Germinal center (tissue), 1 donor: ENCODE measurements at regions not wholly inside any gene's neighbourhood (a gene's known extent, or its start where the extent isn't known, plus 50 kb on each side); places are given as distances from the start of the nearest gene placed in this dataset.

Experiments used
- DNase-seq: peaks from one replicate; pipeline ENCODE4 v3.0.0; 2012; ENCODE audit warnings: mixed read lengths, low spot score

DNA sequence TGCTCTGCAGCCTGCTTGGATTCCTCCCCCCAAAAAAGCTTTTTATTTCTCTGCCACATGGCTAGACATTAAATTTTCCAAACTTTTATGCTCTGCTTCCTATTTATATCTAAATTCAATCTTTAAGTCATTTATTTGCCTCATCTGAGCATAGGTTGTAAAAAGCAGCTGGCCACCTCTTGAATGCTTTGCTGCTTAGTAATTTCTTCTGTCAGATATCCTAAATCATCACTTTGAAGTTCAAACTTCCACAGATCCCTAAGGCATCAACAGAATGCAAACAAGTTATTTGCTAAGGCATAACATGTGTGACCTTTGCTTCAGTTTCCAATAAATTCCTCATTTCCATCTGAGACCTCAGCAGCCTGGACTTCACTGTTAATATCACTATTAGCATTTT, 209.6 kb downstream of the FSCB start:
- DNase-seq: no peak

DNA sequence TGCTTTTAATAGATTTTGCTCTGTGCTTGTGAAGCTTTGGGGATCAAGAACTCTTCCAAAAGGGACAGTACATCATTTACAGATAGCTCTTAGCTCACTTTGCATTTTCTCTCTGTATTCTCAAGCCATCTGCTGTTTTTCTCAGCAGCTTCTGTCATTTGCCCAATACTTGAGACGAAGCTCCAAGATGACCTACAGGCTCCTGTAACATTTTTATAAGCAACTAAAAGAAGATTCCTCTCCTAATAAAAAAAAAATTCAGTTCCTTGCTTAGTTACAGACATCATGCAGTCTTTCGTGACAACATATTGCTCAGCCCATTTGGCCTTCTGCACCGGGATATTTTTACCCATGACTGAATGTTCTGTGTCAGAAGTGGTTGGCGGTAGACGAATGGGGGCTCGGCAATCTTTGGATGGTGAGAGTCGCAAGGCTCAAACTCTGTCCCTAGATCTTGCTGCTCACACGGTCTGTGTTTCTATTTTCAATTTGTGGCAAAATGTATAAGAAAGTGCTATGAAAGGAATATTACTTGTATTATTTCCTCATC, 215.6 kb downstream of the FSCB start:
- DNase-seq: no peak

DNA sequence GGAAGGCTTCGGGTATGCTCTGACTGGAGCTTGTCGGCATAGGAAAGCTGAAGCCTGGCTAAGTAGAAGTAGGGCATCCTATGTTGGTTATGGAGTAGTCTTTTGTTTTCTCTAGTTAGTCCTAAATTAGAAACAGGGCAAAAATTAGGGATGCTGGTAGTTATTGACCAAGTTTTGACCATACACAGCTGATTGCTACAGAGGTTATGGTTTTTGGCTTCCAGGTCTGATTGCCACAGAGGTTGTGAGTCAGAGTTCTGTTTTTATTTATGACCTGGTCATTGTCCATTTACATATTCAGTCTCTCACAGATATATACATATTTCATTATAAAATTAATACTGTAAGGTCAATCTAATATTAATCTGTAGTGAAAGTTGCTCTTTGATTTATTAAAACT, 219.2 kb downstream of the FSCB start:
- DNase-seq: no peak

DNA sequence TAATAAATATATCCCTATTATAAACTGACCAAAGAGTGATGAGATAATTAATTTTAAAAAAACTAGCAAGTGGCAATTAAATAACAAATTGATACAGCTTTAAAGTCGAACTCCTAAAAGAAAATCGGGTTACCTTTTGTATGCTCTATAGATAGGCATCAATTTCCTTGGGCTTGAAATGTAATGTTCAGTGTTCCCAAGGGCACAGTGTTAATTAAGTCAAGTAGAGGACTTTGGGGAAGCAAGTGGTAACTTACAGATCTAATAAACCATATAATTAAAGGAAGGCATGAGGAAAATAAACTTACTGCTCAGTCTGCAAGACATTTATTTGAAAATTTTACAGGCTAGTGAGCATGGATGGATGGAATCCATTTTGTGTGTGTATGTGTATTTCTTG, 220.9 kb downstream of the FSCB start:
- no peak for DNase-seq

DNA sequence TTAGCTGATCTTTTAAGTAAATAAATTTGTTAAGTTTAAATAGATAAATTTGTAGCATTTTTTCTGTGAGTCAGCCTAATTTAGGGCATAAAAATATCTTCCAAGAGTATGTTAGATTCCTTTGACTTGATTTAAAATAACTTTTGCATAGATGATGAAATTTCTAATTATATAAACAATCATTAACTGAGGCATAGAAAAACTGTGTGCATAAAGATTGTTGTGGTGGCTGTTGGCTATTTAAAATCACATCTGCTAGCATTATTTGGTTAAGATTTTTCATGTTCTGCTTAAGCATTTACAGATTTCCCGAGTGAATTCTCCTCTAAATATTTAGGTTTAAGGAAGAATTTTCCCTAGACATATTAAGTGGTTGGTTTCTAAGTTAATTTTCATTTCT, 223.2 kb downstream of the FSCB start:
- no peak for DNase-seq

DNA sequence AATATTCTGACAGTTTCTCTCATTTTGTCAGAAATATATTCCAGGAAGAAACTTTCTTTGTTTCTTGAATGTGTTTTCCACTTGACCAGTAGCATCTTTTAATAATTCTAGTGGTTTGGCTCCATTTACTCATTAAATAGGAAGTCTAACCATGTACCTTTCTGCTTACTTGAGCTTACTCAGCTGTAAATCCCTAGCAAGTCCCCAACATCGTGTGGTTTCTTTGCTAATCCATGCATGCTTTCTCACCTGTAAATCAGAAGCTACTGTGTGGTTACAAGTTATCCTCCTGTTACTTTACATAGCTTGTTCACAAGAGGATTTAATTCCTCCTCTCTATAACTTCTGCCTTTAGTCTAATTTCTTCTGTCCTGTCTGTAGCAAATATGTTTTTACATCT, 227.7 kb downstream of the FSCB start:
- DNase-seq: no peak

DNA sequence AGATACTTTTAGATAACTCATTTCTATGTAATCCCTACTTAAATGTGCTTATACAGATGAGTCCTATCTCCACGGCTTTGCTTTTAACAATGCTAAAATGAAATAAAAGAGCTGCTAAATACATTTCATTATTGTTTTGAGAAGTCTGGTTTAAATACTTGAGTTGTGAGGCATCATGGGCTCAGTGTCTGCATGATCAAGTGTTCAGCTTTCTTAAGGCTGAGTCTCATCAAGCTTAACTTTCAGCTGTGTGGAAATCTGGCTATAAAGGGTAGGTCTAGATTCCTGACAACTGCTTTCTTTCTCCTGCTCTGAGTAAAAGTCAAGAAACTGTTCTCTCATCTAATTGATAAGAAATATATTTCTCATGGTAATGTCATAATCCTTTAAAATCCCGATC, 235.4 kb downstream of the FSCB start:
- no peak for DNase-seq

DNA sequence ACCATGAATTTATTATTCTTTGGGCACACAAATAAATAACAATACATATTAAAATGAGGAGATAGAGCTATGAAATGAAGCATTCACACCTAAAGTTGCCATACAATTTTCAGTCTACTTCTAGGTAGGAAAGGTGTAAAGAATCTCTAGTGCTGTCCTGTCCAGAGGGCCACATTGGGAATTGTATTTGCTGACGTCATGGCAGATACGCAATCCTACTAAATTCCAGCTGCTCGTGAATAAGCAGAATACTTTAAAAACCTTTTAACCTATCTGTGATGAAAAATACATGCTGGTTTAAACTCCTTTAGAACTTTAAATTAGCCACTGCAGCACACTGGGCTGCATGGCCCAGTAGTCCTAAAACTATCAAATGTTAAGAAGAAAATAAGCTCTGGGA, 236.1 kb downstream of the FSCB start:
- no peak for DNase-seq

DNA sequence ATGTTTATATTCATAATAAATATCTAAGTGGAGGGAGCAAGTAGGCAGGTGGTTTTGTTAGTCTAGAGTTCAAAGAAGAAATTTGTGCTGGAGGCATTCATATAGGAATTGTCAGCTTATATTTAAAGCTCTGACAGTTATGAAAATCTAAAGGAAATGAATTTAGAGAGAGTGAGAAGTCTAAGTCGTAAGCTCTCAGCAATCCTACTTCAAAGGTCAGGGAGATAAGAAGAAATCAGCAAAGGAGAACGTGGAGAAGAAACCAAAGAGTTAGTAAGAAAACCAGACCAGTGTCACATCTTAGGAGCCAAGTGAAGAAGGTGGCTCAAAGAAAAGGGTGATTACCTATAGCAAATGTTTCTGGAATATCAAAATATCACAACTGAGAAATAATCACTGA, 241.8 kb downstream of the FSCB start:
- no peak for DNase-seq

DNA sequence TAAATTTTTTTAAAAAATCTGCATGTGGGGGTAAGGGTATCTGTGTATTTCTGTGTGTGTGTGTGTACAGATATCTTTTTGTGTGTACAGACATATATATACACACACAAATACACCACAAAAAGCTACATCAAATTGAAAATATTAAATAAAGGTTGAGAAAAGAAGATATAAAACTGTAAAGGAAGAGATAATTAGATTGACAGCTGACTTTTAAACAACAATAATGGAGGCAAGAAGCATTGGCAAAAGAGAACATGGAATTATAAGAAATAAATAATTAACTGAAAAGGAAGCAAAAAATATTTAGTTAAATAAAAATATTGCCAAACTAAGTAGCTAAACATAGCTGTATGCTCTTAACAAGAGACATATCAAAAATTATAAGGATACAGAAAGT, 291.4 kb downstream of the FSCB start:
- DNase-seq: no peak

DNA sequence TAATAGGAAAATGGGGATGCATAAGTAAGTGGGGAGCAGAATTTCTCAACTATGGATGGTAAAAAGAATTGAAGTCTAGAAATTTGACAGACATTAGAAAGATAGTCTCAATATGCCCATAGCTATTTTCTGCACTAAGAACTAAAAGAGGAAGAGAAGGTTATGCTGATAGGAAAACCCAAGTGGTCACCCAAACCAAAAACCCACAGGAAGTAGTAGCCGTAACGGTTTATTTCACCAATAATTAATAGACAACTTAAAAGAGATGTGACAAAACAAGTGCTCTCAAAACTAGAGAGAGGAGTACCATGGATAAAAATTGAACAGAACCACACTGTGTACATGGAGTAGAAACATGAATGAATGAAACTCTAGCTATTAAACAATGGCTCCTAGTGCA, 295.4 kb downstream of the FSCB start:
- DNase-seq: no peak

DNA sequence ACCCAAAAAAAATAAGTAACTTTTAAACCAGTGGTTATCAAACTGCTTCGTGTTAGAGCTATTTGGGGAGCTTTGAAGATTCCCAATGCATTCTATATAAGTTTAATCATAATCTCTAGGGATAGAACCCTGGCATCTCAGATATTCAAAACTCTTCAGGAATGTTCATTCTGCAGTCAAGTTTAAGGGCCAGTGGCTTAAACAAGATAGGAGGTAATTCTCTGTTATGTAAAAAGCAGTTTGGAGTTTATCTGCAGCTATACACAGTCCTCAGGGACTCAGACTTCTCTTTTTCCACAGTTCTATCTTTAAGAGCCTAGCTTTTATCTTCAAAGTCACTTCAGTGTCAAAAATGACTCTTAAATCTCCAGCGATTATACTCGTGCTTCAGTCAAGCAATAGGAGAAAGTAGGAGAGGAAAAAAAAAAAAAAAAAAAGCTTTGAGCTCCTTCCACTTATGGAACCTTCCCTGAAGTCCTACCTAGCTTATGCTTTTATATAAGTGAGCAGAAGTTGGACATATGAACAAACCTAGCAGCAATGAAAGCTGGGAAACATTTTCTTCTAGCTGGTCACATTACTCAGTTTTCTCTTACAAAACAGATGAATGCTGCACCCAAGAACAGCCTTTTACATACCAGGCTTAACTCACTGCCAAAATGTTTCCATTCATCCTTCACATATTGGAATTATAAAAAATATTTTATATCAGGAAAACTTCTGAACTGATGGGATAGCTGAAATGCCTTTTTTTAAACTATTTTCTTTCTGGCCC, 302.8 kb downstream of the FSCB start:
- no peak for DNase-seq

DNA sequence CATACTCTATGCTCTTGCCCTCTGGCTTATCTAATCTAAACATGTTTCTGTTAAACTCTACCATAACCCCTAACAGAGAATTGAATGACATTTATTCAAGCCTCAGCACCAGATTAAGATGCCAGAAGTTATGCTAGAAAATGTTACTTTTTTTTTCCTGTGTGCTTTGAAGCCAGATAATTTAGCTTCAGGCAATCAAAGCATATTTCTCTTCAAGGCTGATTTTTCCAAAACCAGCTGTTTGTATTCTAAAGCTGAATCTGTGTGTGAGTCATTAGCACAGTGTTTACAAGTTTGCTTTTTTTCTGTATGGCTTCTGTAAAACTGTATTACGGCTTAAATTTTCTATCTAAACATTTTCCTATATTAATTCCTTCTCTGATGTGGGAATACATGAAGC, 326.1 kb downstream of the FSCB start:
- DNase-seq: no peak

DNA sequence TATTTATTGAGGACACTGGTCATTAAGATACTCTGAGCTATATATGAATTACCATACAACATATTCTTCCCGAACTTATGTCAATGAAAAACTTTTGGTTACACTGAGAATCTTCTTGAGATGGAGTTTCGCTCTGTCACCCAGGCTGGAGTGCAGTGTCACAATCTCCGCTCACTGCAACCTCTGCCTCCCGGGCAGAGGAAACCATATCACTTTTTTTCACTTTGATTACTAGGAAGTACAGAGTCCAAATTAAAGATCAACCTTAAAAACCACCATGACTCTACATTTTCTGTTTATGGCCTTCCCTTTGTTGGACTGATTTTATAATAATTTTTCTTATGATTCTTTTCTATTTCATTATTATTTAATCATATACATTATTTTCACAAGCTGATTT, 336.5 kb downstream of the FSCB start:
- no peak for DNase-seq

DNA sequence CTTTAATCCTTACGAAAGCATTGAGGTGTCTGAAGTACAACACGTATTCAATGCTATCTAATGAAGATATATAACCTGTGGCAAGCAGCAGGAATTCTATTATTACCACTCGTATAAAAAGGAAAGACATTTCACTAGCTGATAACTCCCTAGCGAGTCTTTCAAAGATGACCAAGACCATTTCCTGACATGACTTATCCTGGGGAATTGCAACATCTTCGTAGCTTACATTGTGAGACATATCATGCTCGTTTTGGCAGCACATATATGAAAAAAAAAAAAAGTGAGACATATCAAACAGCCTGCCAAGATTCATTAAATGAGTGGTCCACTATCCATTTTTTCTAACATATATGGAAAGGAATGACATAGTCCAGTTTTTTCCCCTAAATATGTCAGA, 337.0 kb downstream of the FSCB start:
- no peak for DNase-seq

DNA sequence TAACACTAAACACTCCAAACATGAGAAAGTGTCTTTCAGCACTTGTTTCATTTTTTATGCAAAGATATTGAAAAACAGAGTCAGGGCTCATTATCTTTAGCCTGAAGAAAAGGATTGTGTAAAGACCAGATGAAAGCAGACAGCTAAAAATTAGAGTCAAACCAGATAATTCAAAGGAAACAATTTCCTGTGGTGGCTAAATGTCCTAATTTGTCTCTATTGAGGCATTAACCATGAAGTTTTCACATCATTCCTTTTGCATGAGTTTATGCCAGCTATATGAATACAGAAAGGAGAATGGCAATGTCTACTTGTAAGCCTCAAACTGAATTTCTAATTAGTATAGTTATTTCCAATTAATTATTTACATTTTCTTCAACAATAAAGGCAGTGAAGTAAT, 338.5 kb downstream of the FSCB start:
- no peak for DNase-seq

DNA sequence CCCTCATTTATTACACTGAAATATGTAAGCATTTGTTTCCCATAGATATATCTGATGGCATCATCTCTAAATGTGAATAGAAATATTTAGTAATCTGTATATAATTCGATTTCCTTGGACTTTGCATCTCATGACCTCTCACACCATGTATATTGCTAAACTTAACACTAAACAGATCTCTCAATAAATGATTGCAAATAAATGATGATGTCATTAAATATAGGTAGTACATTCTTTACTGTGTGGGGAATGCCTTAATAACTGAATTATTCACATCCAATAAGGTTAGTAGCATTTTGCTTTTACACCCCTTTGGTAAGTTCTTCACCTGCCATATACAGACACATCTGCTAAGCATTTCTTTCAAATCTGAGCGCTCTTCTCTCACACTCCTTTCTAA, 340.5 kb downstream of the FSCB start:
- DNase-seq: no peak

DNA sequence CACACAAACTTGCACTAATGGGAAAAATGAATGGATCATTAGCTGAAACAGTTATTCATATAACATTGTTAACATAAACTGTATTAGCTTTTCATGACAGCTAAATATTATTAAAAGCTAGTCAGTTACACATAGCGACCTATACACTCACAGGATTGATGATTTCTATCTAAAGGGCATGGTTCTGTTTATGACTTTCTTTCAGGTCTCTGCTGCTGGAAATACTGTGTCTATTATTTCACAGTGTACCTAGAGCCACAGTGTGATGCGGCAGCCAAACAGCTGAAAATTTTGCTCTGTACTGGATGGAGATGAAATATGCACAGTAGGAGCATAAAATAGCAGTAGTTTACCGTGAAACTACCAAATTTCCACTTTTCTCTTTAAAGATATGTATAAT, 341.1 kb downstream of the FSCB start:
- no peak for DNase-seq

DNA sequence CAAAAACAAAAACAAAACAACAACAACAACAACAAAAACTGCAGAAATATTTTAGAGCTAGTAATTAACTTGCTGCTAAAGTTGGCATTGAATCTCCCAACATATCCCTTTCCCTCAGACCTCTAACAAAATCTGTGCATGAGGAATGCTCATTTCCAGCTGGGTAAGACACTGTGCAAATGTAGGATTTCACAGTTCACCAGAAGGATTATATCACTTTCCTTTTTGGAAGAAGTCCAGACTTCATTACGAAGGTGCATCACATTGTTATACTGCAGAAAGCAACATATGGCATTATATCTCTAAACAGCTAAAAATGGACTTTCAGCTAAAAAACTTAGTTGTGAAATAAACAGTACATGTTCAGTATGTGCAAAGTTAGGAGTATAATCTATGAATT, 341.8 kb downstream of the FSCB start:
- DNase-seq: no peak

DNA sequence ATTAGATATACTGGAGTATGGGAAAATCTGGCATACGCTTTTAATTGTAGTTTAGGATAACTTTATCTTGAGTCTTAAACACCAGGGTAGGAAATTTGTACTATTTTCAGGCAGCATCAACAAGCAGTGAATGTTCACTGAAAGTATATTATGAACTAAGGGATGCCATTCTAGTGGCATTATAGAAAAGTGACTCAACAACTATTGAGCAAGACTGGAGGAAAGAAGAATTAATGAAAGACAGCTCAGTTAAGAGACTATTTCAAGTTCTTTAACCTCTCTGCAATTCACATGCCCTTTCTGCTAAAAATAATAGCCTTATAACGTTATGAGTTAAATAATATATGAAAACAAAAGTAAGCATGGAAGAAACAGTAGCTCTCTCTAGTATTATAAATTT, 343.1 kb downstream of the FSCB start:
- no peak for DNase-seq

DNA sequence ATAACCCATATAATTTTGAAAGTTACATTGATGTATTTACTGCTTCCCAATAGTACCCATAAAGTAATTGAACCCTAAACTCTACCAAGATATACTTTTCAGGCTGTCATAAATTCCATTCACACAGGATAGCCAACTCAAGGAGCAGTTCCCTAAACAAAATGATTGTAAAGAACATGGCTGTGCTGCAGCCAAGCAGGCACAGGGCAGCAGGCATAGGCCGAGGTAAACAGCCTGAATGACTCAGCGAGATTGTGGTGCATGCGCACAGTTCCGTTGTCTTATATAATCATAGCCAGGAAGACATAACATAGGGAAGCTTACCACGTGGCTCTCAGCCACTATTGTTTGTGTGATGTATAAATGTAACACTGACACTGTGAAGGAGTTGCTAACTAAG, 344.9 kb downstream of the FSCB start:
- no peak for DNase-seq

DNA sequence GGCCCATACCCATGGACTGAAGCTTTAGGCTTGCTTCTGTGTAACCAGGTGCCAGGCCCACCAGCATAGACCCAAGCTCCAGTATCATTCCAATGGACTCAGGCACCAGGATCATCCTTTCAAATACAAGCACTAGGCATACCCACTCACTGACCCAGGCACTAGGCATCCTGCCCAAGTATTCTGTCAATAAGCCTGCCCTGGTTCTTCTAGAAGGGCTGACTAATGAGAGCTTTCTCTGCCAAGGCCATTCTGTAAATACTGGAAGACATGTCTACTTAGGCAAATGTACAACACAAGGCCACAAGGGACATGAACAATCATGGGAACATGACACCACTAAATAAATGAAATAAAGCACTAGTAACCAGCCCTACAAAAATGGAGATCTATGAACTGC, 352.2 kb downstream of the FSCB start:
- DNase-seq: no peak

DNA sequence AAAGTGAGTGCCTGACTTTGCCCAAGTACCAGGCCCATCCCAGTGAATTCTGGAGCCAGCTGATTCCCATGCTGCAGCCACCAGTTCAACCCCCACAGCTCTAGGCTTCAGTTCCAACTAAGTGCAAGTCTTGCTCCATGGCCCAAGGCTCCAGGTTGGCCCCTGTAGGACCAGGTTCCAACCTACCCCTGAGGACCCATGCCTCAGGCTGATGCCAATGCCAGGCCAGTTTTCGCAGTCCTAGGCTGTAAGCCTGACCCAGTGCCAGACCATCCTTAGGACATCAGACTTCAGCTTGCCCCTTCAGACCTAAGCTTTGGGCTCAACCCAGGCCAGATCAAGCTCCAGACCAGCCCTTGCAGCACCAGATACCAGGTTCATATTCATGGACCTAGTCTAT, 352.6 kb downstream of the FSCB start:
- DNase-seq: no peak

DNA sequence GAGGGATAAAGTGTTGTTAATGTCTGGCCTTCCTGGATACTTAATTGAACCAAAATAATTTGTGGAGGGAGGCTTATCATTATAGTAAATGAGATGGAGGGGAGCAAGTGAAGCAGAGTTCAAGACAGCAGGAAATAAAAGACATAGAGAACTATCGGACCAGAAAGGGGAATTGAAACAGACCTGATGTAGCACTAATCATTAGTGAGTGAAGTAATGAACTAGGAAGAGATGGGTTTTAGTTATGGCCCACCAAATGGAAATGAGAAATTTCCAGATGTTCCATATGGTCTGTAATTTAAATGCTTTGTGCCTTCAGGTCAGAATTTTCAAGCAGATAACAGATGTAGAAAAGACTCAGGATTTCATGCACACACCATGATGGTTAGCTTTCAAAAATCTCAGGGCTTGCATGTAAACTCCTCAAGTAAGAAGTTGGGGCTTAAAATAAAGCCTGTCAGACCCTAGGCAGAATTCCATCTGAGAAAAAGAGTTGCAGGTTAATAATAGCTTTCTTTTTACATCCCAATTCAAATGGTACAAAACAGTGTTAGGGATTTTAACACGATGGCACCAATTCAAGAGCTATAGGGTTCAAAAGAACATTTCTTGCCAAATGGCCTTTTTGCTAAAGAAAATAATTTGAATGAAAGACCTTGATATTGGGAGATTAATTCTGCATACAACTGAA, 355.8 kb downstream of the FSCB start:
- DNase-seq: no peak
